ENCODE measurements at regions not wholly inside any gene's neighbourhood (a gene's known extent, or its start where the extent isn't known, plus 50 kb on each side); places are given as distances from the start of the nearest gene placed in this dataset.

GRCh38 chr7:68411742-68412141 lies 1186.5 kb upstream of the AUTS2 start:
- no peak for TF ChIP-seq CTCF (IDR thresholded peaks at IDR 0.05; ENCODE audit: low read depth, low read length, poor library complexity, severe bottlenecking)
- TF ChIP-seq EZH2phosphoT487 (IDR thresholded peaks at IDR 0.05; ENCODE audit: borderline replicate concordance, low read length): no peak

Measured in DOHH2 (cell line).